OCI-LY1 (cell line): ENCODE measurements at regions not wholly inside any gene's neighbourhood (a gene's known extent, or its start where the extent isn't known, plus 50 kb on each side); places are given as distances from the start of the nearest gene placed in this dataset.

Experiments used
- CTCF ChIP-seq: fragments of 200-600 bp; sonication (generic), shearing (Covaris generic); IDR thresholded peaks from 2 replicates; pipeline ENCODE4 v1.5.1; 2017; ENCODE audit warnings: mild to moderate bottlenecking, antibody characterized with exemption, low read length, moderate library complexity, mixed read lengths
- EZH2 ChIP-seq: fragments of 200-600 bp; sonication (generic), shearing (Covaris generic); IDR thresholded peaks from 2 replicates; pipeline ENCODE4 v1.8.0; 2017; ENCODE audit warnings: borderline replicate concordance, mixed run types, mild to moderate bottlenecking, antibody characterized with exemption, low read length, moderate library complexity, mixed read lengths

DNA sequence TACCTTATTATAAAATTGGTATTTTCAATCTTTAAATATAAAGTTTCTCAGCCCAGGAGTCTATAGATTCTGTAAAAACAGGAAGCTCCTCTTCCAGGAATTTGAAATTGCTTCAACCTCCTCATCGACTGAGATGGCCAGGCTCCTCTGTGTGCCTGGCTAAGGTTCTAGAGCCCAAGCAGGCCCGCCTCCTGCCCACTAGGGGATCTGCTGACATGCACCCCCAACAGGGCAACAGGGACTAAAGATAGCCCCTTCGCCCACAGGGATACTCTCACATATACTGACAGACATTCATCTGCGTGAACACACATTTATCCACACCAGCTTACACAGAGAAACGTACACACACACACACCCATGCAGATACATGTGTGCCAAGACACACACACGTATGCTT is 183.1 kb upstream of the TLE3 start:
- TF ChIP-seq CTCF (no peak), EZH2 (no peak)
